ENCODE measurements at regions not wholly inside any gene's neighbourhood (a gene's known extent, or its start where the extent isn't known, plus 50 kb on each side); places are given as distances from the start of the nearest gene placed in this dataset.

GRCh38 chr6:50924758-50925157, 106.1 kb downstream of the TFAP2B start:
- H2AFZ ChIP-seq (ENCODE audit: low read length) = no peak overlapping the region
- no peak overlapping the region for H3K4me2 ChIP-seq (ENCODE audit: low read depth, low read length)
- no peaks in the 10 kb centered on the region for H4K20me1 ChIP-seq (ENCODE audit: insufficient read depth, low read length)
- H3K27me3 ChIP-seq (ENCODE audit: control insufficient read depth in 1 of 2, insufficient read depth in 2 of 2, low read length in 2 of 2) = no peaks in the 10 kb centered on the region; a peak in 1 of 5 replicates
- 5% methylated on average over 3 of the region's 3 CpGs for WGBS (ENCODE audit: low lambda C conversion rate)
- no peaks in the 10 kb centered on the region for H3K79me2 ChIP-seq (ENCODE audit: insufficient read depth, low read length)
- no peak overlapping the region for H3K4me3 ChIP-seq (replicated peaks in 1 of 3; ENCODE audit: insufficient read depth in 1 of 3, low read depth in 2 of 3, low read length in 3 of 3)
- POLR2A ChIA-PET = no interaction called here
- intact Hi-C loops (cut with micrococcal nuclease; ENCODE audit: unreplicated experiment) = no loop called here
- in situ Hi-C loops (cut with HindIII; ENCODE audit: extremely low pct_ligation_motif_present, low pct_unique_long_range_greater_than_20kb) = no loop called here
- CTCF ChIA-PET (ENCODE audit: low intra/inter-chr PET ratio, low total read pairs) = no interaction called here
- no peak for DNase-seq (ENCODE audit: low spot score)
- H3K36me3 ChIP-seq (replicated peaks in 1 of 2; ENCODE audit: control insufficient read depth in 1 of 2, insufficient read depth in 2 of 2, low read length in 2 of 2) = no peaks in the 10 kb centered on the region
- H3K9ac ChIP-seq (ENCODE audit: insufficient read depth, low read depth, low read length) = no peak overlapping the region
- H3K9me3 ChIP-seq (ENCODE audit: low read length) = peaks cover 29% of the 10 kb centered on the region
- H3K27ac ChIP-seq (ENCODE audit: extremely low read length, insufficient read depth, low read length) = no peak overlapping the region
- no peaks in the 10 kb centered on the region for H3K4me1 ChIP-seq (ENCODE audit: insufficient read depth, low read length)
- TF ChIP-seq ZFP1 (CRISPR knock-in tag; IDR thresholded peaks at IDR 0.05) (no peak), ZNF878 (CRISPR knock-in tag; IDR thresholded peaks at IDR 0.05) (no peak), HOXA5 (CRISPR knock-in tag; IDR thresholded peaks at IDR 0.05) (no peak), ZNF772 (CRISPR knock-in tag; IDR thresholded peaks at IDR 0.05) (no peak), NAIF1 (CRISPR knock-in tag; IDR thresholded peaks at IDR 0.05; ENCODE audit: borderline replicate concordance) (no peak), ZNF292 (CRISPR knock-in tag; IDR thresholded peaks at IDR 0.05; ENCODE audit: borderline replicate concordance, low read depth) (no peak)
- TF ChIP-seq, protein P1, sequence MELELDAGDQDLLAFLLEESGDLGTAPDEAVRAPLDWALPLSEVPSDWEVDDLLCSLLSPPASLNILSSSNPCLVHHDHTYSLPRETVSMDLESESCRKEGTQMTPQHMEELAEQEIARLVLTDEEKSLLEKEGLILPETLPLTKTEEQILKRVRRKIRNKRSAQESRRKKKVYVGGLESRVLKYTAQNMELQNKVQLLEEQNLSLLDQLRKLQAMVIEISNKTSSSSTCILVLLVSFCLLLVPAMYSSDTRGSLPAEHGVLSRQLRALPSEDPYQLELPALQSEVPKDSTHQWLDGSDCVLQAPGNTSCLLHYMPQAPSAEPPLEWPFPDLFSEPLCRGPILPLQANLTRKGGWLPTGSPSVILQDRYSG (CRISPR knock-in tag; IDR thresholded peaks at IDR 0.05) = no peak
- BruUV-seq (replicated peaks) = no TSS peak
- no peak for FAIRE-seq
- ATAC-seq = no peak

DNA sequence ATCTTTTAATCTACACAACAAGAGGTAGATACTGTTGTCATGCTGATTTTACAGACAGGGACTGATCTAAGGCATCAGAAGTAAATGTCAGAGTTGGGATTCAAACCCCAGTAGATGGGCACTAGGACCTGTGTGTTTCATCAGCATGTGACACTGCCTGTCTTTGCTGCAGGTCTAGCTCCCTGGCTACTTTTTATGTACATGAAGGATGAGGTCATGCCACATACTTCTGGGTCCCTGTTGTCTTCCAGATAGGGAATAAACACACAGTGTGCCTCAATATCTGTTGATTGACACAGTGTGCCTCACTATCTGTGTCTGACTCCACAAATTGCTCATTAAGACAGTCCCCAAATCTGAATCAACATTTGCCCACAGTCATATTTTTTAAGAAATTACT, 106.9 kb downstream of the TFAP2B start:
- POLR2A ChIA-PET = no interaction called here
- Histone ChIP-seq H4K20me1 (ENCODE audit: insufficient read depth, low read length) (no peaks in the 10 kb centered on the region), H3K79me2 (ENCODE audit: insufficient read depth, low read length) (no peaks in the 10 kb centered on the region), H2AFZ (ENCODE audit: low read length) (no peak overlapping the region), H3K27me3 (ENCODE audit: control insufficient read depth in 1 of 2, insufficient read depth in 2 of 2, low read length in 2 of 2) (no peaks in the 10 kb centered on the region; a peak in 1 of 5 replicates), H3K4me2 (ENCODE audit: low read depth, low read length) (no peak overlapping the region), H3K4me3 (replicated peaks in 1 of 3; ENCODE audit: insufficient read depth in 1 of 3, low read depth in 2 of 3, low read length in 3 of 3) (no peak overlapping the region), H3K9me3 (ENCODE audit: low read length) (peaks cover 27% of the 10 kb centered on the region), H3K9ac (ENCODE audit: insufficient read depth, low read depth, low read length) (no peak overlapping the region), H3K27ac (ENCODE audit: extremely low read length, insufficient read depth, low read length) (no peak overlapping the region), H3K4me1 (ENCODE audit: insufficient read depth, low read length) (no peaks in the 10 kb centered on the region), H3K36me3 (replicated peaks in 1 of 2; ENCODE audit: control insufficient read depth in 1 of 2, insufficient read depth in 2 of 2, low read length in 2 of 2) (no peaks in the 10 kb centered on the region)
- BruUV-seq (replicated peaks) = no TSS peak
- TF ChIP-seq ZNF33B (CRISPR knock-in tag; IDR thresholded peaks at IDR 0.05) (no peak), ATF7 (IDR thresholded peaks at IDR 0.05) (peak; percentile 22; the same call in 1 of the 2 replicates), ATF7 (CRISPR knock-in tag; IDR thresholded peaks at IDR 0.05) (no peak)
- intact Hi-C loops (cut with micrococcal nuclease; ENCODE audit: unreplicated experiment) = no loop called here
- in situ Hi-C loops (cut with HindIII; ENCODE audit: extremely low pct_ligation_motif_present, low pct_unique_long_range_greater_than_20kb) = no loop called here
- DNase-seq (ENCODE audit: low spot score) = no peak
- no peak for FAIRE-seq
- CTCF ChIA-PET (ENCODE audit: low intra/inter-chr PET ratio, low total read pairs) = no interaction called here
- no peak for ATAC-seq
